SJSA1 (cell line): ENCODE measurements at regions not wholly inside any gene's neighbourhood (a gene's known extent, or its start where the extent isn't known, plus 50 kb on each side); places are given as distances from the start of the nearest gene placed in this dataset.
"Not testable (repeated sequence)": the region's sequence is repeated elsewhere in the genome, so short reads cannot be mapped to it uniquely, and the experiment has no call there.

ENCODE experiments used
- DNase-seq, 2 experiments: peaks; one replicate each; pipeline ENCODE4 v3.0.0-alpha.2; 2015 to 2020; ENCODE audit warnings: low spot score in 2 of 2, low read depth in 1 of 2
- H3K27ac ChIP-seq: fragments of 250-450 bp; sonication (Bioruptor Pico); 2 replicates; pipeline ENCODE4 v1.5.1; 2020; ENCODE audit warnings: mild to moderate bottlenecking, moderate library complexity
- H3K27me3 ChIP-seq: fragments of 250-450 bp; sonication (Bioruptor Pico); replicated peaks from 2 replicates; pipeline ENCODE4 v1.5.1; 2020; ENCODE audit warnings: mild to moderate bottlenecking, moderate library complexity
- H3K36me3 ChIP-seq: fragments of 250-450 bp; sonication (Bioruptor Pico); 2 replicates; pipeline ENCODE4 v1.5.1; 2020; ENCODE audit warnings: mild to moderate bottlenecking
- H3K4me1 ChIP-seq: fragments of 250-450 bp; sonication (Bioruptor Pico); replicated peaks from 2 replicates; pipeline ENCODE4 v1.6.1; 2021; ENCODE audit warnings: mild to moderate bottlenecking
- H3K4me3 ChIP-seq: fragments of 250-450 bp; sonication (Bioruptor Pico); 2 replicates; pipeline ENCODE4 v1.5.1; 2020; ENCODE audit warnings: mild to moderate bottlenecking
- H3K9me3 ChIP-seq: fragments of 250-450 bp; sonication (Bioruptor Pico); replicated peaks from 2 replicates; pipeline ENCODE4 v1.5.1; 2020; ENCODE audit warnings: mild to moderate bottlenecking

GRCh38 chr17:33925649-33926048 lies 329.4 kb upstream of the CCL2 start:
- H3K27ac ChIP-seq: no peak overlapping the region
- no peaks in the 10 kb centered on the region for H3K36me3 ChIP-seq
- H3K4me3 ChIP-seq: no peak overlapping the region
- peaks cover 6% of the 10 kb centered on the region; the same call in 1 of the 2 replicates for H3K27me3 ChIP-seq
- H3K9me3 ChIP-seq: no peaks in the 10 kb centered on the region
- no peaks in the 10 kb centered on the region for H3K4me1 ChIP-seq
- DNase-seq: no peak

- Histone ChIP-seq H3K27me3 (no peaks in the 10 kb centered on the region), H3K4me1 (no peaks in the 10 kb centered on the region), H3K27ac (no peak overlapping the region), H3K4me3 (no peak overlapping the region), H3K9me3 (no peaks in the 10 kb centered on the region), H3K36me3 (no peaks in the 10 kb centered on the region)
- DNase-seq: no peak
These were observed 327.4 kb upstream of the CCL2 start for GRCh38 chr17:33927732-33928133.

GRCh38 chr17:33929181-33929724 lies 325.8 kb upstream of the CCL2 start:
- Histone ChIP-seq H3K27me3 (no peaks in the 10 kb centered on the region), H3K4me3 (no peak overlapping the region), H3K9me3 (no peaks in the 10 kb centered on the region), H3K27ac (no peak overlapping the region), H3K4me1 (no peaks in the 10 kb centered on the region), H3K36me3 (no peaks in the 10 kb centered on the region)
- DNase-seq: no peak

DNA sequence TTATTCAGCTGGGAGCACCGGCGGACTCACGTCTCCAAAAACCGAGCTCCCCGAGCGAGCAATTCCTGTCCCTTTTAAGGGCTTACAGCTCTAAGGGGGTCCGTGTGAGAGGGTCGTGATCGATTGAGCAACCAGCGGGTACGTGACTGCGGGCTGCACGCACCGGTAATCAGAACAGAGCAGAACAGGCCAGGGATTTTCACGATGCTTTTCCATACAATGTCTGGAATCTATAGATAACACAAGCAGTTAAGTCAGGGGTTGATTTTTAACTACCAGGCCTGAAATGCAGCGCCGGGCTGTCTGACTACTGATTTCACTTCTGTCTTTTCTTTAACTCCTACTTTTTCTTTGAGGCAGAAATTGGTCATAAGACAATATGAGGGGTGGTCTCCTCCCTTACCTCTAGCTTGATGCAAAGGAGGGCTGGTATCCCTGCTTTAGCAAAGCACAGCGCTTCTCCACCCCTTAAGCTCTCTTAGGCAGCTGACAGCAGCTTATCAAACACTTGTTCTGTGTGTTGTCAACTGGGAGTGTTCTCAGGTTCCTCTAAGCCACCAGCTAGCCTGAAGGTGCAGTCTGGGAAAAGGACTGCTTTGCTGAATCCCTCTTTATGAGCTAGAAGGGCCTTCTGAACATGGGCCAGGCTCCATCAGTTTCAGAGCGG lies 323.8 kb upstream of the CCL2 start:
- not testable (repeated sequence) for H3K4me3 ChIP-seq, H3K36me3 ChIP-seq, H3K27me3 ChIP-seq, DNase-seq, H3K4me1 ChIP-seq, H3K27ac ChIP-seq, H3K9me3 ChIP-seq

GRCh38 chr17:33932996-33933395 lies 322.1 kb upstream of the CCL2 start:
- Histone ChIP-seq H3K36me3 (no peaks in the 10 kb centered on the region), H3K27ac (no peak overlapping the region), H3K4me1 (no peaks in the 10 kb centered on the region), H3K27me3 (no peaks in the 10 kb centered on the region), H3K9me3 (no peaks in the 10 kb centered on the region), H3K4me3 (no peak overlapping the region)
- no peak for DNase-seq

DNA sequence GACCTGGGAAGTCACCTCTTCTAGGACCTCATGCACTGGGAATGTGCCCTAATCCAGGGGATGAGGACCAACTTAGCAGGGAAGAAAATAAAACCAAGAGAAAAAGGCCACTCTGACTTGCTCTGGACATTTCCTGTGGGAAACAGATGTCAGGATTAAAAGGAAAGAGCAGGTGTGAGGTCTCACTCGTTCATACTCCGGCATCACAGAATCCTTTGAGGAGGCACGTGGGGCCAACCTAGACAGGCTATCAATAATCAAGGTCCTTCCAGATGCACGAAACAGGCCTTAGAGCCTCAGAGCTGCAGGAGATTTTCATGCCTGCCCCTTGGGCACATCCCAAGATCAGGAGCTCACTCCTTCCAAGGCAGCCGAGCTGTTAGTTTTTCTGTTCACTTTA lies 321.5 kb upstream of the CCL2 start:
- Histone ChIP-seq H3K27me3 (no peaks in the 10 kb centered on the region), H3K36me3 (no peaks in the 10 kb centered on the region), H3K4me1 (no peaks in the 10 kb centered on the region), H3K4me3 (no peak overlapping the region), H3K9me3 (no peaks in the 10 kb centered on the region), H3K27ac (no peak overlapping the region)
- DNase-seq: no peak

- Histone ChIP-seq H3K4me1 (no peaks in the 10 kb centered on the region), H3K27ac (no peak overlapping the region), H3K4me3 (no peak overlapping the region), H3K27me3 (no peaks in the 10 kb centered on the region), H3K36me3 (no peaks in the 10 kb centered on the region), H3K9me3 (no peaks in the 10 kb centered on the region)
- no peak for DNase-seq
These were observed 320.4 kb upstream of the CCL2 start for GRCh38 chr17:33934696-33935095.

- Histone ChIP-seq H3K27me3 (no peaks in the 10 kb centered on the region), H3K27ac (no peak overlapping the region), H3K4me1 (no peaks in the 10 kb centered on the region), H3K4me3 (no peak overlapping the region), H3K9me3 (no peaks in the 10 kb centered on the region), H3K36me3 (no peaks in the 10 kb centered on the region)
- DNase-seq: no peak
These were observed 319.3 kb upstream of the CCL2 start for GRCh38 chr17:33935822-33936221.

DNA sequence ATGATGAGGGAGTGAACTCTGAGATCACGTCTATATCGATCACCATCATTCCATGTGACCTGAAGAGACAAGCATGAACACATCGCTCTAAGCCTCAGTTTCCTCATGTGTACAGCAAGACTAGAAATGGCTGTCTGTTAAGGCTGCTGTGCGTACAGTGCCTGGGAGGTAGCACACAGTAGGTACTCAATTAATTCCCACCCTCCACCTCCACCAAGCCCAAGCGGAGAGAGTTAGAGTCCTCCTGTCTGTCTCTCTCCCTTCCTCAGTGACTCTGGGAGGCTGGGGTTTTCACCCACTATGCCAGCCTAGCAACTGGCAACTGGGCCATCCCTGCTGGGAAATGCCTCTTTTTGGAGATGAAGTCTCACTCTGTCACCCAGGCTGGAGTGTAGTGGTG lies 318.3 kb upstream of the CCL2 start:
- DNase-seq: no peak
- Histone ChIP-seq H3K36me3 (no peaks in the 10 kb centered on the region), H3K27ac (no peak overlapping the region), H3K9me3 (no peaks in the 10 kb centered on the region), H3K4me1 (no peaks in the 10 kb centered on the region), H3K4me3 (no peak overlapping the region), H3K27me3 (no peaks in the 10 kb centered on the region)

- Histone ChIP-seq H3K4me3 (no peak overlapping the region), H3K9me3 (no peaks in the 10 kb centered on the region), H3K27me3 (no peaks in the 10 kb centered on the region), H3K4me1 (no peaks in the 10 kb centered on the region), H3K27ac (no peak overlapping the region), H3K36me3 (no peaks in the 10 kb centered on the region)
- DNase-seq: no peak
These were observed 315.1 kb upstream of the CCL2 start for GRCh38 chr17:33939959-33940358.

DNA sequence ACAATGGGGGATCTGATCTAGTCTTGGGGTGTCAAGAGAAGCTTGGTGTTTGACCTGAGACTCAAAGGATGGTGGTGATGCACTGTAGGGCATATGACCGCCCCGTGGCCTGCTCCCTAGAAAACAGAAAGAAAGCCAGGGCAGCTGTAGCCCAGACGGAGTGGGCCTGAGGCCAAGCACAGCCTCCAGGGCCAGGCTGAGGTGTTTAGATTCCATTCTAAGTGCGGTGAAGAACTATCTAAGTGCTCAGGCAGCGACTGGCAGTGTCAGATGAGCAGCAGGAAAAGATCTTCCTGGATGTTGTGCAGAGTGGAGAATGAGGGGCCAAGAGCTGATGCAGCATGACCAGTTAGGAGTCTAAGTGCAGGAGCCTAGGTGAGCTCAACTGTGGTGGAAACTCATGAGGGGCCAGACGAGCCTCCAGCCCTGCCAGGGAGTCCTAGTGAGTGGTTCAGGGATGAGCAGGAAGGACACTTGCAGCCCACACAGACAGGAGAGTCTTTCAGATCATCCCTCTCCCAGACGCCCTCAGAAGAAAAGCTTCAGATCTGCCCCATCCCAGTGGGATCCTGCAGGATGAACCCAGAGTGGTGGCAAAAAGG lies 314.2 kb upstream of the CCL2 start:
- DNase-seq: no peak
- Histone ChIP-seq H3K4me3 (no peak overlapping the region), H3K36me3 (no peaks in the 10 kb centered on the region), H3K4me1 (no peaks in the 10 kb centered on the region), H3K9me3 (no peaks in the 10 kb centered on the region), H3K27ac (no peak overlapping the region), H3K27me3 (no peaks in the 10 kb centered on the region)

GRCh38 chr17:33941744-33942143 lies 313.3 kb upstream of the CCL2 start:
- no peak for DNase-seq
- H3K4me1 ChIP-seq: no peaks in the 10 kb centered on the region

GRCh38 chr17:33942414-33942813 lies 312.7 kb upstream of the CCL2 start:
- H3K4me3 ChIP-seq: no peak overlapping the region
- H3K36me3 ChIP-seq: no peaks in the 10 kb centered on the region
- H3K4me1 ChIP-seq: no peaks in the 10 kb centered on the region
- H3K9me3 ChIP-seq: no peaks in the 10 kb centered on the region
- DNase-seq: no peak
- H3K27me3 ChIP-seq: no peaks in the 10 kb centered on the region
- H3K27ac ChIP-seq: no peak overlapping the region

More at GRCh38 chr17:33941744-33942143, 313.3 kb upstream of the CCL2 start:
- H3K9me3 ChIP-seq: no peaks in the 10 kb centered on the region
- H3K27ac ChIP-seq: no peak overlapping the region
- H3K36me3 ChIP-seq: no peaks in the 10 kb centered on the region
- no peaks in the 10 kb centered on the region for H3K27me3 ChIP-seq
- no peak overlapping the region for H3K4me3 ChIP-seq

- H3K4me1 ChIP-seq: no peaks in the 10 kb centered on the region
- DNase-seq: no peak
- no peaks in the 10 kb centered on the region for H3K9me3 ChIP-seq
- H3K27ac ChIP-seq: no peak overlapping the region
- H3K27me3 ChIP-seq: no peaks in the 10 kb centered on the region
- no peaks in the 10 kb centered on the region for H3K36me3 ChIP-seq
- H3K4me3 ChIP-seq: no peak overlapping the region
These were observed 310.7 kb upstream of the CCL2 start for GRCh38 chr17:33944412-33944811.
